DMS 273 treated with DMSO at 0.1 percent for 48 hours (cell line): ENCODE measurements at regions not wholly inside any gene's neighbourhood (a gene's known extent, or its start where the extent isn't known, plus 50 kb on each side); places are given as distances from the start of the nearest gene placed in this dataset.
"Not testable (repeated sequence)": the region's sequence is repeated elsewhere in the genome, so short reads cannot be mapped to it uniquely, and the experiment has no call there.

Experiments
- DNase-seq: peaks from one replicate; lab custom pipeline; 2025; lab: John Stamatoyannopoulos, UW

DNA sequence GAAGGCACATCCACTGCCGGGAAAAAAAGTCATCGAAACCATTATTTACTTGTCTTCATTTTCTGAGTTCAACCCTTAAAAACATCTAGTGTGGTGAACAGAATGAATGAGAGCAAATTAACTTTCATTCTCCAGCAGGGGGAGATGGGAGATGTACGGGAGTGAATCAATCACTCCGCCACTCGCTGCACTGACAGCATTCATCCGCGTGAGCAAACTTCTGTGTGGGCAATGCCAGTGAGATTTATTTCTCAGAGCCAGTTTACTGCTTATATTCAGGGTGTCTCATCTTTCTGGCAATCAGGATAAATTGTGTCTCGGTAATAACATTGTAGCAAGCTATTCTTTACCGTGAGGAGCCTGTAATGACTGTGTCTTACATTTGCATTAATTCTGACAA is 463.6 kb upstream of the MIS18BP1 start:
- no peak for DNase-seq

DNA sequence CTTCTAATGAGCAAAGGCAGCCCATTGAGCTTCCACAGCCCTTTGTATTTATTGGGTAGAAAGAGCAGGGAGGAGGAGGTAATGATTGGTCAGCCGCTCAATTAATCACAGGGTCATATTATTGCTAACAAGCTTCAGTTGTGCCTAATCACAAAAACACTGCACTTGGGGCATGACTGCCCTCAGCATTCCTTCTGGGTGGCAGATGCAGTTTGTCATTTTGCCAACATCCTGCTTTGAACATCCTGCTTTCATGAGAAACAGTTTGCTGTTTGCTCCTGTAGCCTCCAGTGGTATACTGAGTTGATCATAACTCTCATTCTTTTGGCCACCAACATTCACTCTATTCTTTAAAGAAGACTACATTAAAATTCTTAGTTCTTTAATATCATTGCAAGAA is 462.9 kb upstream of the MIS18BP1 start:
- no peak for DNase-seq

DNA sequence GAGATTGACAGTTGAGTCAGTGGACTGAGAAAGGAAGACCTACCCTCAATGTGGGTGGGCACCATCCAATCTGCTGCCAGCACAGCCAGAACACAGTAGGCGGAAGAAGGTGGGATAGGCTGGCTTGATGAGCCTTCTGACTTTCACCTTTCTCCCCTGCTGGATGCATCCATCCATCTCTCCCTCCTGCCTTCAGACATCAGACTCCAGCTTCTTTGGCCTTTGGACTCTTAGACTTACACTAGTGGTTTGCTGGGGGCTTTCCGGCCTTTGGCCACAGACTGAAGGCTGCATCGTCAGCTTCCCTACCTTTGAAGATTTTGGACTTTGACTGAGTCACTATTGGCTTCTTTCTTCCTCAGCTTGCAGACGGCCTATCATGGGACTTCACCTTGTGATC is 456.5 kb upstream of the MIS18BP1 start:
- DNase-seq = no peak

DNA sequence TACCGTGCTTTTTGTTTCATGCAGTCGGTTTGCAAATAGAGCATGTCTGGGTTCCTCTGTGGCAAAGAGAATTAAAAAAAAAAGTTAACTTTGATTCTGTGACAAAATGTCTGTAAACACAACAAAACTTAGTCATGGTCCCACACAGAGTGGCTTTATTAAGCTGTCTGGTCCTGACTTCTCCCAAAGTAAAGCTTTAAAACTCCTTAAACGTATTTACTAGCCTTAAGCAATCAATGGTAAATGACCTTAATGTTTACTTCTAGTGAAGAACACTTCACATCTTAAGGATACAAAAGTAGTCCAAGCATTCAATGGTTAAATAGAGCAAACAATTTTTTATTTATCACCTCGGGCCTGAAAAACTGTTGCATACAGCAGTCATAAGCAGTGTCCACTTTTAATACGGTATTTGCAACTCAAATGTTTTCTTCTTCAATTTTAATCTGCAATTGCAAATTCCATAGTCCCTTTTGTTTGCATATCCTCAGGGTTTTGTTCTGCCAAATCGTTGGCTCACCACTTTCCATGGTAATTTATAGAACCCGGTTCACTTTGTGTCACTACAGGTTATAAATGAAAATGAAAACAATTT is 453.0 kb upstream of the MIS18BP1 start:
- DNase-seq = no peak

DNA sequence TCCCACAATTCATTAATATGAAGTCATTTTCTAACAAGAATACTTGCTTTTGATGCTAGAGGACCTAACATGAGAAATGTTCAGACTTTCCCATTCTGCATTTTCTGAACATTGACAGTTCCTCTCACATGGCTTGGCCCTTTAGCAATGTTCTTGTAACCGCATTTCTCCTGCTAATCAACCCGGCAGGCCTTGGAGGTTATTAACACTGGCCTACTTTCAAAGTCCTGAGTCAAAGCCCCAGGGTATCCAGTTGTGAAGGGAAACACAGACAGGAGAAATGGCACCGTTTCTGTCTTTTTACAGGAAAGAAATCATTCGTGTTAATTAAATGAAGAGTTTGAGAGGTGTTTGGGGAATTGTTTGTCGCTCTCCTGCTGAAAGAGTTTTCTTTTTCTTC is 446.5 kb upstream of the MIS18BP1 start:
- DNase-seq = no peak

DNA sequence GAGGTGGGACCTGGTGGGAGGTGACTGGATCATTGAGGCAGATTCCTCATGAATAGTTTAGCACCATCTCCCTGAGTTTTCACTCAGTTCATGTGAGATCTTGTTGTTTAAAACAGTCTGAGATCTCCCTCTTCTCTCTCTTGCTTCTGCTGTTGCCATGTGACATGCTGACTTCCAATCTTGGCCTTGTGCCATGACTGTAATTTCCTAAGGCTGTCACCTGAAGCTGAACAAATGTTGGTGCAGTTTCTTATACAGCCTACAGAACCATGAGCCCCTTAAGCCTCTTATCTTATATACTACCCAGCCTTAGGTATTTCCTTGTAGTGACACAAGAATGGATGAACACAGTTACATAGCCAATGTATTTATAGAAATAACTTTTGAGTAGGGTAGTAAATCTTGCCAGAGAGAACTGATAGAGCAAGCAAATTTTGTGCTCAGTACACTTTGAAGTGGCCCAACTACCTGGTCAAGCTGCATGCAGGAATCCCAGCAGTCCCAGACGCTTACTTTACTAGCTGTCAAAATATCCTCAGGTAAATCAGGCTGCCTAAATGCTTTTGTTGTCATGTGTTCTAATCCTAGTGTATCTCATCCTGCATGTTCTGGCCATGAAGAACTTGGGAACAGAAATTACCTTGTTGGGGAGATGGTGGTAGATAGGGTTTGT is 445.6 kb upstream of the MIS18BP1 start:
- no peak for DNase-seq

DNA sequence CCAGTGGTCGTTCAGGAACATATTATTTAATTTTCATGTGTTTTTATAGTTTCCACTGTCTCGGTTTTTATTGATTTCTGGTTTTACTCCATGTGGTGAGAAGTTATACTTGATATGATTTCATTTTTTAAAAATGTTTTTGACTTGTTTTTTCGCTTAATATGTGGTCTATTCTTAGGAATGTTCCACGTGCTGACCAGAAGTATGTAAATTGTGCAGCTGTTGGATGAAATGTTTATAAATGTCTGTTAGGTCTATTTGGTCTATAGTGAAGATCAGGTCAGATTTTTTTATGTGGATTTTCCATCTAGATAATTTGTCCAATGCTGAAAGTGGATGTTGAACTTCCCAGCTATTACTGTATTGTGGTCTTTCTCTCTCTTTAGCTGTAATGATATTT is 433.8 kb upstream of the MIS18BP1 start:
- DNase-seq = no peak

DNA sequence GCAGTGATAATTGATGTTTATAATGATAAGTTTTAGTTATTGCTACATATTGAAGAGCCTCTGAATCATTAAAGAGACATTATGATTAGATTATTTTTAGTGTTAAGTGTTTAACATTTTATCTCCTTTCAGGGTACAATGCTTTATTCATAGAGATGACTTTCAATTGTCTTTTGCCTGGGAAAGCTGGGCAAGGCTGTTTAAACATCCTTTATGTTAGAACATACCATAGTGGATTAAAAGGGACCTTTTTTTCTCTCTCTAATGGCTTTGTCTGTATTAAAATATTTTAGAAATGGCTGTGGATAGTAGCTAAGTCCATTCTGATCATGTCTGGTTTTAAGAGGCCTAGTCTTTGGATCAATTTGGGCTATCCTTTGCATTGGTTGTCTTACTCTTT is 427.5 kb upstream of the MIS18BP1 start:
- no peak for DNase-seq

DNA sequence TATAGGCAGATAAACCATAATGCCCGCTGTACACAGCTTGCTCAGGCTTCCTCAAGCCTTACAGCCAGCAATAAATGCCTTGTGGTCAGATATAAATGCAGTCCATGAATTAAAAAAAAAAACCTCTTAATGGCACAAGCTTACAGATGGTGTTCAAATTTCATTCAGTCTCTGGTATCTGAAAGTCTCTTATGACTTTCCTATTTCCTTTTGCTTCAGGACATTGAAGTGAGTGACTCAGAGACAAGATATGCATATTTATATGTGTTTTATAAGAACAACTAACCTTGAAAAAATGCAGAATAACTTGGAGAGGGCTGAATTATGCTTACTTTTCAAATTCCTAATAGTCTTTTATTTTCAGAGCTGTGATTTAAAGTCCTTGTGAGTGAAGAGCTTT is 426.9 kb upstream of the MIS18BP1 start:
- no peak for DNase-seq

DNA sequence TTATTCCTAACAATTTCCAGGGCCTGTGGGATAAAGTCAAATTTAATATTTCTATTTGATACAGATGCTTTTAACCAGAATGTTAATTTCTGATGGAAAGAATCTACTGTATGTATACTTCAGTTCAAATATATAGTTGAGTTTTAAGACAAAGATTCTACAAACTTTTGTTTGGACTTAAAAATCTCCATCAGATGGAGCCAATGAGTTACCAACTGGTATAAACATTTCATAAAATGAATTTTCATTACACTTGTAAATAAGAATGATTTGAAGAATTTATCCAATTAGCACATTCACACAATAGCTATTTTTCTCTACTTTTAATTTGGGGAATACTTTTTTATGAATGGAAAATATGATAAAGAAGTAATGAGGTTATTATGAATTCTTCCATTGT is 425.2 kb upstream of the MIS18BP1 start:
- DNase-seq = no peak

DNA sequence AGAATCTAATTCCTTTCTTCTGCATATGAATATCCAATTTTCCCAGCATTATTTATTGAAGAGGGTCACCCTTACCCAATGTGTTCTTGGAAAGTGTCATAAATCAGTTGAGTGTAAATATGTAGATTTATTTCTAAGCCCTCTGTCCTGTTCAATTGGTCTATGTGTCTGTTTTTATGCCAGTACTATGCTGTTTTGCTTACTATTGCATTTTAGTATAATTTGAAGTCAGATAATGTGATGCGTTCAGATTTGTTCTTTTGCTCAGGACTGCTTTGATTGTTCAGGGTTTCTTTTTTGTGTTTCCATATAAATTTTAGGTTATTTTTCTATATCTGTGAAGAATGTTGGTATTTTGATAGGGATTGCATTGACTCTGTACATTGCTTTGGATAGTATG is 420.4 kb upstream of the MIS18BP1 start:
- DNase-seq = no peak

DNA sequence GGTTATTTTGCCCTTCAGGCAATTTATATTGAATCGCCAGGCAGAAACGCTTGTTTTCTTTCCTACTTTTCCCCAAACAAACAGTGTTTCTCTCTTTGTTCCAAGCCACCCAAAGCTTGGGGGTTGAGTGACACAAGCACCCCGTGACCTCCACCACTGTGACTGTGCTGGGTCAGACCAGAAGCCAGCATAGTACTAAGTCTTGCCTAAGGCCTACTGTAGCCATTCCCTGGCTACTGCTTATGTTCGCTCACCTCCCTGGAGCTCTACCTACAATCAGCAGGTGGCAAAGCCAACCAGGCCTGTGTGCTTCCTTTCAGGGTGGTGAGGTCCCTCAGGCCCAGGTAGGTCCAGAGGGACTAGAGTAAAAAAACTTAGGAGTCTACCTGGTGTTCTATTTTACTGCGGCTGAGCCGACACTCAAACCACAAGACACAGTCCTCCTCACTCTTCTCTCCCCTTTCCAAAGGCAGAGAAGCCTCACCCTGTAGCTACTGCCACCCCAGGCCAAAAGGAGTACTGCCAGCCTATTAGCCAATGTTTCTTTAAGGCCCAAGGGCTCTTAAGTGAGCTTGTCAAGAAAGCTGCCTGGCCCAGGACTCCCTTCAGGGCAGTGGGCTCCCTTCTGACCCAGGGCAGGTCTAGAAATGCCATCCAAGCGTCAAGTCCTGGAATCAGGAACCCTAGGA is 411.8 kb upstream of the MIS18BP1 start:
- DNase-seq = no peak

DNA sequence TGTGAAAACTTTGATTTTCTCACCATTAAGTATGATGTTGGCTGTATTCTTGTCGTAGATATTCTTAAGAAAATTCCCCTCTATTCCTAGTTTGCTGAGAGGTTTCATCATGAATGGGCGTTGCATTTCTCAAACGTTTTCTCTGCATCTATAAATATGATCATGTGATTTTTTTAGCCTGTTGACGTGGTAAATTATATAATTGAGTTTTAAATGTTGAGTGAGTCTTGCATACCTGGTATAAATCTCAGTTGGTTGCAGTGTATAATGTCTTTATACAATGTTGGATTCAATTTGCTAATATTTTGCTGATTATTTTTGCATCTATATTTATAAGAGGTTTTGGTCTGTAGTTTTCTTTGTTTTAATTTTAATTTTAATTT is 405.9 kb upstream of the MIS18BP1 start:
- no peak for DNase-seq

DNA sequence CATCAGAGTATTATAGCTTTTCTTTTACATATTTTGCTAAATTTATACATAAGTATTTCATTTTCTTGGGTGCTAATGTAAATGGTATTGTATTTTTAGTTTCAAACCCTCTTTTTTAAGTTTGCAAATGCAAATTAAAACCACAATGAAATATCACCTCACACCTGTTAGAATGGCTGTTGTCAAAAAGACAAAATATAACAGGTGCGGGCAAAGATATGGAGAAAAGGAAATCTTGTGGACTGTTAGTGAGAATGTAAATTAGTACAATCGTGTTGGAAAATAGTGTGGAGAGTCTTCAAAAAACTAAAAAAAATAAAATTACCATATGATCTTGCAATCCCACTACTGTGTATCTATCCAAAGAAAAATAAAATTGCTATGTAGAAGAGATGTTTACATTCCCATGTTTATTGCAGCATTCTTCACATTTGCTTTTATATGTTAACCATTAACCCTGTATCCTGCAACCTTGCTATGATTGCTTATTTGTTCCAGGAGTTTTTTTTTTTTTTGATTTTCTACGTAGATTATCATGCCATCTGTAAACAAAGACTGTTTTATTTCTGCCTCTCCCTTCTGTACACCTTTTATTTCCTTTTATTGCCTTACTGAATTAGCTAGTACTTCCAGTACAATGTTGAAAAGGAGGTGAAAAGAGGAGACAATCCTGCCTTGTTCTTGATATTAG is 405.4 kb upstream of the MIS18BP1 start:
- no peak for DNase-seq

DNA sequence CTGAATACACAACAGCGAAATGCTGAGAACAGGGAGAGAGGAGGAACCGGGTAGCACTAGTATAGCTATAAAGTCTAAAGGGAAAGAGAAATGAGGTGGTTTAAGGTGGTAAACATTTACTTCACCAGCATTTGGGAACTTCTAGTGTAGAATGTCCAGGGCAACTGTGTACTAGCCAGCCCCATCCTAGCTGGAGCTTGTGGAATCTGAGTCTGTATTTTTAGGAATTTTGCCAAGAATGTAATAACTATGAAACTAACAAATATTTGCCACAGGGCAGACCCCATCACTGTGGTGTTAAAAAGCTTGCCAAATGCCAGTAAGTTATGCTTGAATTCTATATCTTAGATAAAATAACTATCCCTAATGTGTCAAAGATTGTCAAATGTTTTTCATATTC is 398.9 kb upstream of the MIS18BP1 start:
- no peak for DNase-seq

DNA sequence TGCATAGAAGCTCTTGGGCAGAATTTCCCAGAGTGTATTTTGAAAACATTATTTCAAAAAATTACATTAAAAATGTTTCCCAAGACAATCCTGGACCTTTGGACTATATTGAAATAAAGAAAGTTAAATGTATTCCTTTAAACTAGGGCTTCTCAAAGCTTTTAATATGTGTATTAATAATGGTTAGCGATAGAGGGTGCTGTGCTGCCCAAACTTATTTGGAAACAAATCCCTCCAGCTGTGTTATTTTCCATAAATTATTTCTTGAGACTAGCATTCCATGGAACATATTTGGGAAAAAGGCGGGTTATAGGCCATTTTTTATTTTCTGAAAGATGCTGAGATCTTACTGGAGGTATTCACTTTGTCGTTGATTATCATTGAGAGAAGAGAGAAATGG is 397.8 kb upstream of the MIS18BP1 start:
- DNase-seq = no peak

DNA sequence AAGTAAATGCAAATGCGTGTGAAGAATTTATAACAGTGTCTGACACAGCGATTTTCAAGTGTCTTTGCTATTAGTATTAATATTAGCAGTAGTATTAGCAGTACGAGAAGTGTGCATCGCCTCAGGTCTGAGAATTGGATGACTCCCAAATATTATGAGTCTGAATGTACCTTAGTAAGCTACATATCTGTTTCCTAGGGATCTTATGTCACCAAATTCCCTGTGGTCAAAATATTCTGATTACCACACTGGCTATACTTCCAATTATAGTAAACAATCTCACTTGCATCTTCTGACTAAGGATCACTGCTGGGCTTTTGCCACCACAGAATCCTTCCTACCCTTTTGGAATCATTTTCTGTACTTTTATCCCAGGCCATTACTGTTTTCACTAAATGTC is 396.0 kb upstream of the MIS18BP1 start:
- DNase-seq = no peak

DNA sequence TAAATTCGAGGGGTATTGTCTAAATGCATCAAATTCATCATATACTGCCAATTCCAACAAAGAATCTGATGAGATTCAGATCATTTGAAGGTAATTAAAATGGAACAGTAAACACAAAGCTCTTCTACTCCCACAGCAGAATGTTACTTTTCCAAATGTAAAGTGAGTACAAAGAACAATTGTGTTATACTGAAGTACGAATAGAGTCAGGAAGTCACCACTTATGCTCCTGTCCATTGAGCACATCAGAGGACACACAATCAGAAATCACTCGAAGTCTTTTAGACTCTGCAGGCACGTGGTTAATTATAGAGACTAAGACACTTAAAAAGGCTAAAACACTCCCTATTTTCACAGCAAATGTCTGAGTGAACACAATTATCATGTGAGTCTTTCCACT is 388.5 kb upstream of the MIS18BP1 start:
- DNase-seq = no peak

DNA sequence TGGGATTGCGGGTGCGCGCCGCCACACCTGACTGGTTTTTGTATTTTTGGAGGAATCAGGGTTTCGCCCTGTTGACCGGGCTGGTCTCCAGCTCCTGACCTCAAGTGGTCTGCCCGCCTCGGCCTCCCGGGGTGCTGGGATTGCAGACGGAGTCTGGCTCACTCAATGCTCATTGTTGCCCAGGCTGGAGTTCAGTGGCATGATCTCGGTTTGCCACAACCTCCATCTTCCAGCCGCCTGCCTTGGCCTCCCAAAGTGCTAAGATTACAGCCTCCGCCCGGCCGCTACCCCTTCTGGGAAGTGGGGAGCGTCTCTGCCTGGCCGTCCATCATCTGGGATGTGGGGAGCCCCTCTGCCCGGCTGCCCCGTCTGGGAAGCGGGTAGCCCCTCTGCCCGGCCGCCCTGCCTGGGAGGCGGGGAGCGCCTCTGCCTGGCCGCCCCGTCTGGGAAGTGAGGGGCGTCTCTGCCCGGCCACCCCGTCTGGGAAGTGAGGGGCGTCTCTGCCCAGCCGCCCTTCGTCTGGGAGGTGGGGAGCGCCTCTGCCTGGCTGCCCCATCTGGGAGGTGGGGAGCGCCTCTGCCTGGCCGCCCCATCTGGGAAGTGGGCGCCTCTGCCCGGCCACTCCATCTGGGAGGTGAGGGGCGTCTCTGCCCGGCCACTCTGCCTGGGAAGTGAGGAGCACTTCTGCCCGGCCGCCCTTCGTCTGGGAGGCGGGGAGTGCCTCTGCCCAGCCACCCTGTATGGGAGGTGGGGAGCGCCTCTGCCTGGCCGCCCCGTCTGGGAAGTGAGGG is 381.8 kb upstream of the MIS18BP1 start:
- DNase-seq = not testable (repeated sequence)

DNA sequence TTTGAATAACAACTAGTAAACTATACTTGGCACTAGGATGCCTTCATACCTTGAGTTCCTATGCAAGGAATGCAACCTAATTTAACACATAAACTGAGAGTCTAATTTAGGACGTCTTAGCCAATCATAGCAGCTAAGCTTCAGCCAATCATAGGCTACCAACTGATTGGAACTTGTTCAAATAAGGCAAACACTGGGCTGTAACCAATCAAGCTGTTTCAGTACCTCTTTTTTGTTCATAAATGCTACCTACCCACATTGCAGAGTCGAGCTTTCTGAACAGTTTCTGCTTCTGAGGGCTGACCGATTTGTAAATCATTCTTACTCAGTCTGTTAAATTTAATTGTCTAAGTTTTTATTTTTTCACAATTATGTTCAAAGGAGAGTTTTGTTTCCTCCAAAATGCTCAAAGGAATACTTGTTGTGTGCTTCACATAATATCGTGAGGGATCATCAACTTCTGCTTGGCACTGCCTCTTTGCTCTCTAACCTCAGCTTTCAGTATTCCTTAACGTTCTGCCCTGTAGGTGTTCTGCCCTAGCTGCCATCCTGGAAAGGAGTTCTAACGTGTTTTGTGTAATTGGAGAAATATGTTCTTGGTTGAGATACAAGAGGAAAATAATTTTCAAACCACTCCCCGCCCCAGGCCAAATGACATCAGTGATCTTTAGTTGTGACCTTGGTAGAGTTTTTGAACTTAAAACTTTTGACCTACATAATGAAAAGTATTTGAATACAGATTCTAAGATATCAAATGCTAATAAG is 380.4 kb upstream of the MIS18BP1 start:
- no peak for DNase-seq

DNA sequence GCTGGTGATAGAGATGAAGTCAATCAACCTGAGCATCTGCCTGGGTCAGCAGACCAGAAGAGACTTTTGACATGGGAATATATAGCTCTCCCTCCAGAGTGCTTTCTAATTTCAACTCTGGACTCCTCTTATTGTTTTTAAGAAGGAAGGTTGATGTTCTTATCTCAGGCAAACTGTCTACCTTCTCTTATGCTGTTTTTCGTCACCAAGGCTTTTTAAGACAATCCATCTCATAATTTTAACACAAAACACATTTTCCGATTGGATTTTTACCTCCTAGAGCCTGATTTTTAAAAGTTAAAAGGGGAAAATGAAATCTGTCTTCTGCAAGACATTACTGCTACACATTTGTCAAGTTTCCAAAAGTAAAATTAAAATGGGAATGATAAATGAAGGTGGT is 368.7 kb upstream of the MIS18BP1 start:
- DNase-seq = no peak

DNA sequence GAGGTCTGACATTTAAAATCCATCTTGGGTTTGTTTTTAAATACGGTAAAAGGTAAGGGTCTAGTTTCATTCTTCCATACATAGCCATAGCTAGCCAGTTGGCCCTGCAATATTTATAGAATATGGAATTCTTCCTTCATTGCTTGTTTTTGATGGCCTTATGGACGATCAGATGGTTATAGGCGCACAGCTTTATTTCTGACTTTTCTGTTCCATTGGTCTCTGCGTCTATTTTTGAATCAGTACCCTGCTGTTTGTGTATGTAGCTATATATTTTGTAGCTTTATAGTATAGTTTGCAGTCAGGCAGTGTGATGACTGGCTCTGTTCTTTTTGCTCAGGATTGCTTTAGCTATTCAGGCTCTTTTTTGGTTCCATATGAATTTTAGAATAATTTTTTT is 366.8 kb upstream of the MIS18BP1 start:
- no peak for DNase-seq
